Adipocyte (in vitro differentiated cells): ENCODE measurements at regions not wholly inside any gene's neighbourhood (a gene's known extent, or its start where the extent isn't known, plus 50 kb on each side); places are given as distances from the start of the nearest gene placed in this dataset.
"Not testable (repeated sequence)": the region's sequence is repeated elsewhere in the genome, so short reads cannot be mapped to it uniquely, and the experiment has no call there.

ENCODE experiments used
- DNase-seq: peaks from one replicate; pipeline ENCODE4 v3.0.0-alpha.2; 2015; ENCODE audit warnings: low read depth
- H3K27me3 ChIP-seq: replicated peaks from 2 replicates; pipeline ENCODE4 v1.7.0; 2013; ENCODE audit warnings: mild to moderate bottlenecking, low read length, moderate library complexity; ENCODE audit not compliant: control insufficient read depth, insufficient read depth
- H3K36me3 ChIP-seq: 2 replicates; pipeline ENCODE4 v1.7.0; 2013; ENCODE audit warnings: low read length, mild to moderate bottlenecking, moderate library complexity; ENCODE audit not compliant: control insufficient read depth, insufficient read depth, severe bottlenecking
- H3K4me1 ChIP-seq: 2 replicates; pipeline ENCODE4 v1.7.0; 2013; ENCODE audit warnings: mild to moderate bottlenecking, low read length, moderate library complexity; ENCODE audit not compliant: control insufficient read depth, insufficient read depth
- H3K4me3 ChIP-seq: 2 replicates; pipeline ENCODE4 v1.7.0; 2013; ENCODE audit warnings: mild to moderate bottlenecking, low read length, moderate library complexity
- H3K9ac ChIP-seq: 2 replicates; pipeline ENCODE4 v1.7.0; 2013; ENCODE audit warnings: mild to moderate bottlenecking, low read length, moderate library complexity
- H3K9me3 ChIP-seq: 2 replicates; pipeline ENCODE4 v1.7.0; 2013; ENCODE audit warnings: mild to moderate bottlenecking, low read length, moderate library complexity; ENCODE audit not compliant: control insufficient read depth

GRCh38 chr10:18793951-18794350, 134.7 kb downstream of the ARL5B start:
- no peaks in the 10 kb centered on the region for H3K36me3 ChIP-seq
- H3K27me3 ChIP-seq = no peaks in the 10 kb centered on the region
- no peak overlapping the region for H3K4me3 ChIP-seq
- H3K4me1 ChIP-seq = no peaks in the 10 kb centered on the region
- DNase-seq = peak; percentile 1
- no peaks in the 10 kb centered on the region for H3K9me3 ChIP-seq
- no peak overlapping the region for H3K9ac ChIP-seq

DNA sequence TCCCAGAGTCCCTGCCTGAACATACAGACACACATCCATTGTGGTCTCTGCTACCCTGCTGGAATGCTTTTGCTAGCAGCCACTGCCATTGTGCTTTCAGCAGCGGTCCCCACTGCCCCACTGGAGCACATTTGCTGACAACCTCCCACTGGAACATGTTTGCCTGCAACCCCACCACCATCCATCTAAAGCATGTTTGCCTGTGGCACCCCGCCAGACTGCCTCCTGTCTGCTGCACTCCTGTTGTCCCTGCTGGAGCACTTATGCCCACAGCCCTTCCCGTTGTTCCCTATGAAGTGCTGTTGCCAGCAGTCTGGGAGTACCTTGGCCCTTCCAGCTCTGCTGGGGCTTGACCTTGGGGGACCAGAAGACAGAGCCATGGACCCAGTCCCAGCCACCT, 136.3 kb downstream of the ARL5B start:
- Histone ChIP-seq H3K36me3 (no peaks in the 10 kb centered on the region), H3K4me1 (no peaks in the 10 kb centered on the region), H3K9me3 (no peaks in the 10 kb centered on the region), H3K4me3 (no peak overlapping the region), H3K9ac (no peak overlapping the region), H3K27me3 (no peaks in the 10 kb centered on the region)
- DNase-seq = no peak

DNA sequence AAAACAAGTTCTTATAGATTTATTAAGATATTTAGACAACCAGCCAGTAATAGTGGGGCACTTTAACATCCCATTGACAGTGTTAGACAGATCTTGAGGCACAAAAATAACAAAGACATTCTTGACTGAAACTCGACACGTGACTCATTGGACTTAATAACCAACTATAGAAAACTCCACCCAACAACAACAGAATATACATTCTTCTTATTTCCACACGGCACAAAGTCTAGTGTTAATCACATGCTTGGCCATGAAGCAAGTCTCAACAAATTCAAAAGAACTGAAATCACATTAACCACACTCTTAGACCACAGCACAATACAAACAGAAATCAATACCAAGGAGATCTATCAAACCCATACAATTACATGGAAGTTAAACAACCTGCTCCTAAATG, 138.1 kb downstream of the ARL5B start:
- Histone ChIP-seq H3K9ac (no peak overlapping the region), H3K36me3 (no peaks in the 10 kb centered on the region), H3K27me3 (no peaks in the 10 kb centered on the region), H3K4me1 (no peaks in the 10 kb centered on the region), H3K4me3 (no peak overlapping the region), H3K9me3 (no peaks in the 10 kb centered on the region)
- no peak for DNase-seq

DNA sequence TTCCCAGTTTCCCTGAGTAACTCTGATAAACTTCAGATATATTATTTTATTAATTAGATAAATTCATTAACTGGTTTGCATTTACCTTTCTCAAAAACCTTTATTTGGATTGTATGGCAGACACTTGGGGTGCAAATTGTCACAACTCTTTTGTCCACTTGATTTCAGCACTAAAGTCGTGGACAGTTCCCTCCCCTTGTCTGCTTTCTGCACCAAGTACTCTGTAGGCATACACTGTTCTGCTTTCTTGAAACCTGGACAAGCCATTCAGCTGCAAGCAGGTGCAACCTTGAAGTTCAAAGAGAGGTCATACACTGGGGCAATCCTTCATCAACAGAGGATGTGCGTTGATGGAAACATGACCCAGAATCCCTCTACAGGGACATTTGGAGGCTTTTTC, 162.9 kb downstream of the ARL5B start:
- no peaks in the 10 kb centered on the region for H3K27me3 ChIP-seq
- H3K9me3 ChIP-seq = no peaks in the 10 kb centered on the region
- DNase-seq = peak; percentile 15
- H3K9ac ChIP-seq = no peak overlapping the region
- no peaks in the 10 kb centered on the region for H3K4me1 ChIP-seq
- no peaks in the 10 kb centered on the region for H3K36me3 ChIP-seq
- no peak overlapping the region for H3K4me3 ChIP-seq

DNA sequence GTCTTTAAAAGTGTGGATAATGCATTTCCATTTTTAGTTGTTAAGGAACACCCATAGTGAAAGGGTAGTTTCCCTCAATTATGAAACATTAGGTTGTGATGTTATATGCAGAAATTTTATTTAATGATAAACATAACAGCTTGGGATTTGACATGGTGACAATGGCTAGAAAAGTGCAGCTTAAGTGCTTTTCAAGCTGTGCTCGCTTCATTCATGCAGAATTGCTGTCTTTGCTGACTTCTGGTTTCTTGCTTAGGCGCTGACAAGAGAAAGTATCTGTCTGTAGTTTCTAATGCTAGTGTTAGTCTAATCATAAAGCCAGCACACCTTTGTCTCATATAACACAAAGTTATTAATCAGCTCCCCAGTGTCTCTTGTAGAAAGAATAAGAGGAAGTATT, 170.0 kb downstream of the ARL5B start:
- no peaks in the 10 kb centered on the region for H3K27me3 ChIP-seq
- H3K9ac ChIP-seq = no peak overlapping the region
- no peaks in the 10 kb centered on the region for H3K4me1 ChIP-seq
- H3K9me3 ChIP-seq = no peaks in the 10 kb centered on the region
- DNase-seq = no peak
- H3K4me3 ChIP-seq = no peak overlapping the region
- H3K36me3 ChIP-seq = no peaks in the 10 kb centered on the region

GRCh38 chr10:18830277-18830676, 171.0 kb downstream of the ARL5B start:
- no peak overlapping the region for H3K9ac ChIP-seq
- H3K27me3 ChIP-seq = no peaks in the 10 kb centered on the region
- no peak for DNase-seq
- H3K36me3 ChIP-seq = no peaks in the 10 kb centered on the region
- H3K9me3 ChIP-seq = no peaks in the 10 kb centered on the region
- H3K4me1 ChIP-seq = no peaks in the 10 kb centered on the region
- H3K4me3 ChIP-seq = no peak overlapping the region

GRCh38 chr10:18856623-18857022, 192.0 kb upstream of the MALRD1 start:
- not testable (repeated sequence) for DNase-seq, H3K9me3 ChIP-seq, H3K9ac ChIP-seq, H3K4me1 ChIP-seq, H3K27me3 ChIP-seq, H3K36me3 ChIP-seq, H3K4me3 ChIP-seq

GRCh38 chr10:18859659-18860058, 188.9 kb upstream of the MALRD1 start:
- no peak for DNase-seq
- no peak overlapping the region for H3K4me3 ChIP-seq

DNA sequence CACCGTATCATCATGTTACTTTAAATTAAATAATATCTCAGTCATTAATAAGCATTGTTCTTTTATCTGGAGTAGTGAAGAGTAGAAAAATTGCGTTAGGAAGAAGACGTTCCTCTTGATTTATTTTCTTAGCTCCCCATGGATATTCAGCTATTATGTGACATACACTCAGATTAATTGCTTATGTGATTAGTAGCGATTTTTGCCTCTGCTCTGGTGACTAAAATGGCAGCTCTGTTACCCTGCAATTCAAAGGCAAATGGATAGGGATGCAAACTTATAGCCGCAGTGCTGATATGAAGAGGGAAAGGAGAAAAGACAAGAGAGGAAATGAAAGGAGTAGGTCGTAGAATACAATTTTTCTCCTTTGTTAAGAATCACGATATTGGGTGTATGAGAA, 188.4 kb upstream of the MALRD1 start:
- Histone ChIP-seq H3K9me3 (peaks cover 3% of the 10 kb centered on the region), H3K4me3 (no peak overlapping the region), H3K4me1 (no peaks in the 10 kb centered on the region), H3K36me3 (no peaks in the 10 kb centered on the region), H3K27me3 (no peaks in the 10 kb centered on the region), H3K9ac (no peak overlapping the region)
- no peak for DNase-seq

More at GRCh38 chr10:18859659-18860058, 188.9 kb upstream of the MALRD1 start:
- H3K9ac ChIP-seq = no peak overlapping the region
- H3K27me3 ChIP-seq = no peaks in the 10 kb centered on the region
- no peaks in the 10 kb centered on the region for H3K4me1 ChIP-seq
- H3K9me3 ChIP-seq = no peaks in the 10 kb centered on the region
- H3K36me3 ChIP-seq = no peaks in the 10 kb centered on the region

- no peaks in the 10 kb centered on the region for H3K4me1 ChIP-seq
- H3K36me3 ChIP-seq = no peaks in the 10 kb centered on the region
- no peak overlapping the region for H3K9ac ChIP-seq
- DNase-seq = no peak
- H3K9me3 ChIP-seq = peaks cover 3% of the 10 kb centered on the region
- no peak overlapping the region for H3K4me3 ChIP-seq
- H3K27me3 ChIP-seq = no peaks in the 10 kb centered on the region
Measured at GRCh38 chr10:18860631-18861240, 187.9 kb upstream of the MALRD1 start.

GRCh38 chr10:18861382-18861781, 187.2 kb upstream of the MALRD1 start:
- DNase-seq = no peak
- no peaks in the 10 kb centered on the region for H3K27me3 ChIP-seq
- peaks cover 3% of the 10 kb centered on the region for H3K9me3 ChIP-seq
- no peak overlapping the region for H3K4me3 ChIP-seq
- H3K36me3 ChIP-seq = no peaks in the 10 kb centered on the region
- H3K4me1 ChIP-seq = no peaks in the 10 kb centered on the region
- no peak overlapping the region for H3K9ac ChIP-seq

DNA sequence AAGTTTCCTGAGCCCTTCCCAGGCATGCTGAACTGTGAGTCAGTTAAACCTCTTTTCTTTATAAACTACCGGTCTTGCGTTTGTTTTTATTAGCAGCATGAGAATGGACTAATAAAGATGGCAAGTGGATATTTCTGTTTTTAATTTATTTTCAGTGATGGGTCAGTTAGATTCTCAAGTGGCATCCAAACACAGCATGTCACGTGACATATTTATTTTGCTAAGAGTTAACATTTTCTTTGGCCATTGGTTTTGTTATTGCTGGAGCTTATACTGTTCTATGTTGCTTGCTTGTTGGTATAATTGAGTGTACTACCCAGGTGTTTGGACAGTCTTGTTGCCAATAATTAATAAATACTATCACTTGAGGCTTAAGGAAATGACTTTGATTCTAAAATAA, 181.7 kb upstream of the MALRD1 start:
- no peak for DNase-seq
- Histone ChIP-seq H3K9ac (no peak overlapping the region), H3K36me3 (no peaks in the 10 kb centered on the region), H3K27me3 (no peaks in the 10 kb centered on the region), H3K9me3 (peaks cover 3% of the 10 kb centered on the region), H3K4me3 (no peak overlapping the region), H3K4me1 (no peaks in the 10 kb centered on the region)
